HUES64 (cell line): ENCODE measurements at regions not wholly inside any gene's neighbourhood (a gene's known extent, or its start where the extent isn't known, plus 50 kb on each side); places are given as distances from the start of the nearest gene placed in this dataset.

ENCODE experiments used
- H3K27ac ChIP-seq: 2 replicates; pipeline ENCODE4 v1.7.0; 2013; ENCODE audit warnings: low read depth, low read length, inconsistent platforms
- H3K27me3 ChIP-seq: 2 replicates; pipeline ENCODE4 v1.6.1; 2013; ENCODE audit warnings: mild to moderate bottlenecking, low read length; ENCODE audit not compliant: insufficient read depth
- H3K36me3 ChIP-seq: 2 replicates; pipeline ENCODE4 v1.6.1; 2013; ENCODE audit warnings: mild to moderate bottlenecking, low read length; ENCODE audit not compliant: insufficient read depth
- H3K4me1 ChIP-seq: 2 replicates; pipeline ENCODE4 v1.6.1; 2013; ENCODE audit warnings: mild to moderate bottlenecking, low read length, moderate library complexity; ENCODE audit not compliant: insufficient read depth
- H3K4me3 ChIP-seq: 2 replicates; pipeline ENCODE4 v1.5.1; 2013; ENCODE audit warnings: mild to moderate bottlenecking, low read length, moderate library complexity
- H3K9ac ChIP-seq: 2 replicates; pipeline ENCODE4 v1.6.1; 2013; ENCODE audit warnings: mild to moderate bottlenecking, low read depth, low read length
- H3K9me3 ChIP-seq: 2 replicates; pipeline ENCODE4 v1.6.1; 2013; ENCODE audit warnings: low read depth, low read length; ENCODE audit not compliant: insufficient read depth
- WGBS: fragments of 150-250, 120-280 bp; methylation state at CpG from one replicate; pipeline ENCODE4 v1.1.7; 2013; ENCODE audit warnings: missing lambda C conversion rate; 5-methylcytosine and 5-hydroxymethylcytosine counted together

DNA sequence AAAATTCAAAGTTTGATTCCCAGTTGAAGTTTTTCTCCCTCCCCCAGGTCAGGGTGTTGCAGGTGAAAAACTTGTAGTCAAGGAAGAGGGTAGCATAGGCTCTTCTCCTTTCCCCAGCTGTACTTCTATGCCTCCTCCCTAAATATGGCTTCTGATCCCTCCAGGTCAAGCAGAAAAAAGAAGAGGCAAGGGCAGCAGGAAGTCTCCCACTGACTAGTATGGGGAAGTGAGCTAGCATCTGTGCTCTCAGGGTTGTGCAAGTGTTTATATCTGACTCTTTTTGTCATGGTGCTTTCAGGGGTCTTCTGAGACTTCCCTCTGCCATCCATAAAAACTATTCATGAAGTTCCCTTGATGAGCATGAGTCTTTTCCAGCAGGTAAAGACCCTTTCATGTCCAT is 76.0 kb downstream of the ATPSCKMT start:
- Histone ChIP-seq H3K9ac (no peak overlapping the region), H3K9me3 (no peaks in the 10 kb centered on the region), H3K4me1 (no peaks in the 10 kb centered on the region), H3K36me3 (no peaks in the 10 kb centered on the region), H3K4me3 (no peak overlapping the region), H3K27me3 (no peaks in the 10 kb centered on the region), H3K27ac (no peak overlapping the region)

DNA sequence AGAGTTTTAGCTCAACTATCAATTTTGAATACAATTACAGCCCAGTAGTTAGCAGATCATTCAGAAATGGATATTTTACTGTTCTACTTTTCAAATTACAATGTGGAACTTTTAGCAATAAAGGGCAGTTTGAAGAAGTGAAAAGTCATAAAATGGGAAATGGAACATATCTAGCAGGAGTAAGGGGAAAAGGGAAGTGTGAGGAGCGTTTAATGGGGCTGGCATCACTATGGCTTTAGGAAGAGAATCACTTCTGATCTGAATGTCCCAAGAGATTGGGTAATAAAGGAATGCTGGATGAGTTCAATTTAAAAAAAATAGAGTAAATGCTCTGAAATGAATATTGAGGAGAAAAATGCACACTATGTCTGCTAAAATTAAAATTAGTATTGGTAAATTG is 77.4 kb downstream of the ATPSCKMT start:
- no peaks in the 10 kb centered on the region for H3K36me3 ChIP-seq

DNA sequence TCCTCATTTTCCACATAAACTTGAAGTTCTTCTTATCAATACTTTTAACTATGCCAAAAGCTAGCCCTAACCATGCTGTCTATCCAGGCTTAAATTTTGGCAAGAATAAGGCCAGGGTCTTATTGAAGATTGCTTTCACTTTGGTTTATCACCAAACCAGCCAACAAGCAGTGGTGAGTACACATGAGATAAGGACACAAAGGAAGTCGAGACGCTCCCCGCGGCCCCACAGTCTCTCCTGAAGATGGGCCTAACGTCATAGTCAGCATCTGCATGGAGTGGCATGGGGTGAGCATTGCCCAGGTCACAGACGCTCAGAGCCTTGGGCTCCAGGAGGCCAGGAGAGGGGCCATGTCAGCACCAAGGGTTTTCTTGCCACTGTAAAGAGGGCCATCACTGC is 80.3 kb downstream of the ATPSCKMT start:
- Histone ChIP-seq H3K27me3 (no peaks in the 10 kb centered on the region), H3K9ac (no peak overlapping the region), H3K27ac (no peak overlapping the region), H3K36me3 (no peaks in the 10 kb centered on the region), H3K4me3 (no peak overlapping the region), H3K9me3 (no peaks in the 10 kb centered on the region), H3K4me1 (no peaks in the 10 kb centered on the region)
- WGBS: 90% methylated on average over 6 of the region's 6 CpGs

More for the DNA sequence above, 77.4 kb downstream of the ATPSCKMT start:
- Histone ChIP-seq H3K9me3 (no peaks in the 10 kb centered on the region), H3K4me1 (no peaks in the 10 kb centered on the region), H3K27ac (no peak overlapping the region), H3K27me3 (no peaks in the 10 kb centered on the region), H3K9ac (no peak overlapping the region), H3K4me3 (no peak overlapping the region)
- 90% methylated on average over 1 of the region's 1 CpG for WGBS

DNA sequence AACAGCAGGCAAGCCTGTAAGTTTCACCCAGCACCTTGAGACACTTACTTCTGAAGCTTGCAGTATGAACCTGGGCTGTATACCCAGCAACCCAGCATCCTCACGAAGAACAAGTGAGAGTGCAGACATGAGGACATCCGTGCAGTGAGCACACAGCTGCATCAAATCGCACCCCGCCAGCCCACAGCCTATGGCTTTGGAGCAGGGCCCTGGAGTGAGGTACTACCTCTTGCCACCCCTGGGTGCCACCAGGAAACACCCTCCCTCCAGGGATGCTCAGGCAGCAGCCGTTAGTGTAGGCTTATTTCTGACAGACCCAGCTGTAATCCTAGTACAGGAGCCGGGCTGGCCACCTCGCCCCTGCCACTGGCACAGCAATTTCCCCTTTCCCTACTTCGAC is 81.4 kb downstream of the ATPSCKMT start:
- Histone ChIP-seq H3K4me1 (no peaks in the 10 kb centered on the region), H3K36me3 (no peaks in the 10 kb centered on the region), H3K4me3 (no peak overlapping the region), H3K9me3 (no peaks in the 10 kb centered on the region), H3K27me3 (no peaks in the 10 kb centered on the region), H3K9ac (no peak overlapping the region), H3K27ac (no peak overlapping the region)
- 94% methylated on average over 8 of the region's 8 CpGs for WGBS

DNA sequence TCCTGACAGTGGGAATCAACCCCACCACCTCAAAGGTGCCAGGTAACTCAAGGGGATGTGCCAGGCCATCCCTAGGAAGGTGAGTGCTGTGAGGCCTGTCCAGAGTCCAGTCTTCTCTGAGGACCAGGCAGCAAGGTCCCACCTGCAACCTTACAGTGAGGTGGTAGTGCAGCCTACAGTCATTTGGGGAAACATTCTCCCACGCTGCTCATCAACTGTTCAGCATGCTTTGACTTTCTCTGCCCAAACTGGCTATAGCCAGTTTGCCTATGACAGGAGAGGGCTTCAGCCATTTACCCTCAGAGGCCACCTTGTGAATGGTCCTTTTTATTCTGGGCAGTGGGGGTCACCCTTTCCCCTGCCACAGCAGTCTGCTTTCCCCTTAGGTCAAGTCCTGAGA is 81.9 kb downstream of the ATPSCKMT start:
- 86% methylated on average over 1 of the region's 1 CpG for WGBS
- H3K27ac ChIP-seq: no peak overlapping the region
- H3K36me3 ChIP-seq: no peaks in the 10 kb centered on the region
- no peaks in the 10 kb centered on the region for H3K9me3 ChIP-seq
- no peaks in the 10 kb centered on the region for H3K4me1 ChIP-seq
- H3K27me3 ChIP-seq: no peaks in the 10 kb centered on the region
- no peak overlapping the region for H3K4me3 ChIP-seq
- no peak overlapping the region for H3K9ac ChIP-seq

DNA sequence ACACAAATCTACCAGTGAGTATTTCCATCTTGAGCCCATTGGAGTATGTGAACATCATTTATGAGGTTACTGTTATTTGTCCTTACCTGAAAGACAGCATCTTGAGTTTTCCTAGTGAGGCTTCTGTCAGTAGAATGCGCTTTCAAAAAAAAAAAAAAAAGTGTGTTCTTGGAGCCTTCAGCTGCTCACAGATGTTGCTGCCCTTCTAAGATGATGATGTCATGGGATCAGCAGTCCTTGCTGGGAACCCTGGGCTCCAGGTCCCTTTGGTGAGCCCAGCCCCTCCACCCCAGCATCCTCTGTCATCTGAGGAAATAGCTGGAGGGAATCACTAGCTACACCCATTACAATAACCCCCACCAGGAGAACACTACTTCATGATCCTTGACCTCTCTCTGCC is 83.3 kb downstream of the ATPSCKMT start:
- no peak overlapping the region for H3K27ac ChIP-seq
- peaks cover 11% of the 10 kb centered on the region for H3K4me1 ChIP-seq
- H3K36me3 ChIP-seq: no peaks in the 10 kb centered on the region
- 100% methylated on average over 1 of the region's 1 CpG for WGBS
- H3K9ac ChIP-seq: no peak overlapping the region
- no peak overlapping the region for H3K4me3 ChIP-seq
- H3K27me3 ChIP-seq: no peaks in the 10 kb centered on the region
- no peaks in the 10 kb centered on the region for H3K9me3 ChIP-seq

DNA sequence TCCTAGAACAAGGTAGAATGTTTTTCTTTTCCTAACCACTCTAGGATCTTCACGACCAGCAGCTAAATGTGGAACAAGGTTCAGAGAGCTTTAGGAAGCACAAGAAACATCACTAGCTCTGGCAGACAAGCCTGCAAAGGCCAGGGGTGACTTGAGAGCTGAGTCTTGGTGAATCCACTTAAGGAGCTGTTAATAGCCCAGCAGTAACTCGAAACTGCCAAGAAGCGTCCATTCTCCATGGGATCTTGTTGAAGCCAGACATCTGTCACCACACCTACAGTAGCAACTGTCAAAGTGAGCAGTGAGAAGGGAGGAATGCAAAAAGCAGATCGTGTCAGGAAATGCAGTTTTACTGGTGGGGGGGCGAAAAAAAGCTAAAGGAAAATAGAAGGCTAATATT is 87.2 kb downstream of the ATPSCKMT start:
- no peaks in the 10 kb centered on the region for H3K27me3 ChIP-seq
- H3K4me3 ChIP-seq: no peak overlapping the region
- 66% methylated on average over 5 of the region's 5 CpGs for whole genome bisulfite sequencing
- H3K9ac ChIP-seq: no peak overlapping the region
- H3K4me1 ChIP-seq: peaks cover 37% of the 10 kb centered on the region
- no peak overlapping the region for H3K27ac ChIP-seq
- no peaks in the 10 kb centered on the region for H3K36me3 ChIP-seq
- H3K9me3 ChIP-seq: no peaks in the 10 kb centered on the region

DNA sequence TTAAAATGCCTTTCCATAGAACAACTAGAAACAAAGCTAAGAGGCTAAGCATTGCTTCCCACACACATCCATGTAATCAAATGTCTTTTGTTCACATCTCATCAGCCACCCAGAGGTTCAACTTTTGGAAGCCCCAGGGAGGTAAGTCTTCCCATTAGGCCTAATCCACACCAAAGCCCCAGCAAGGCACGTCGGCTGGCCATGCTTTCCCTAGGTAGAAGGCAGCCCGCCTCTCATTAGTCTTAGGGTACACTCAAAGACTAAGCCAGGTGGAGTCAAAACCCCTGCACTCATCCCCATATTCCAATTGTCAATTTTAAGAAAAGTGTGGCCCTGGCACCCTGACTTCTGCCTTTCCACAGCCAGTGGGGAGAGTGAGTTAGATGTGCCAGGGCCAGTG is 87.9 kb downstream of the ATPSCKMT start:
- Histone ChIP-seq H3K4me1 (peaks cover 42% of the 10 kb centered on the region), H3K9ac (no peak overlapping the region), H3K27me3 (no peaks in the 10 kb centered on the region), H3K36me3 (no peaks in the 10 kb centered on the region), H3K9me3 (no peaks in the 10 kb centered on the region), H3K4me3 (no peak overlapping the region), H3K27ac (no peak overlapping the region)
- 50% methylated on average over 3 of the region's 3 CpGs for WGBS

DNA sequence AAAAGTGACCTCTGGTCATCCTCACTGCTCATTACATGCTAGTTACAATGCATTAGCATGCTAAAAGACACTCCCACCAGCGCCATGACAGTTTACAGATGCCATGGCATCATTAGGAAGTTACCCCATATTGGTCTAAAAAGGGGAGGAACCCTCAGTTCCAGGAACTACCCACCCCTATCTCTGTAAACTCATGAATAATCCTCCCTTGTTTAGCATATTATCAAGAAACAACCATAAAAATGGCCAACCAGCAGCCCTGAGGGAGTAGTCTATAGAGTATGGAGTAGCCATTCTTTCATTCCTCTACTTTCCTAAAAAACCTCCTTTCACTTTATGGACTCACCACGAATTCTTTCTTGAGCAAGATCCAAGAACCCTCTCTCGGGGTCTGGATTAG is 89.4 kb downstream of the ATPSCKMT start:
- Histone ChIP-seq H3K9me3 (no peaks in the 10 kb centered on the region), H3K27me3 (no peaks in the 10 kb centered on the region), H3K36me3 (no peaks in the 10 kb centered on the region), H3K4me3 (no peak overlapping the region), H3K27ac (no peak overlapping the region), H3K9ac (no peak overlapping the region), H3K4me1 (peaks cover 48% of the 10 kb centered on the region)
- 91% methylated on average over 3 of the region's 3 CpGs for WGBS

DNA sequence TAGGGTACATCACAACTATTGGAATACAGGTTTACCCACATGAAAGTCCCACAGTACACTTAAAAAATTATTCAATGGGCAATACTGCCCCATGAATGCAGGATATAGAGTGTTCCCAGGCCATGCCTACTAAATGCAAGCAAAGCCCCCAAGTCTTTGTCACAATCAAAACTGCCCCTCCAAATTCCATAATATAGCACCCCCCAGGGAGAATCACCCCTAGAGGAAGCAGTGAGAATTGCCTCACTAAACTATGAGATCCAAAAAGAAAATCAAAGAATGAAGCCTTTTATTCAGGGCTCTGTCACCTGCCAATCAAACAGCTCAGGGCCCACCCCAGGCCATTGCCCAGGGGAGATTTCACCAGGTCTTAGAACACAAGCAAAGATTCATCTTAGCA is 90.8 kb downstream of the ATPSCKMT start:
- no peaks in the 10 kb centered on the region for H3K9me3 ChIP-seq
- no peak overlapping the region for H3K27ac ChIP-seq
- no peaks in the 10 kb centered on the region for H3K36me3 ChIP-seq

DNA sequence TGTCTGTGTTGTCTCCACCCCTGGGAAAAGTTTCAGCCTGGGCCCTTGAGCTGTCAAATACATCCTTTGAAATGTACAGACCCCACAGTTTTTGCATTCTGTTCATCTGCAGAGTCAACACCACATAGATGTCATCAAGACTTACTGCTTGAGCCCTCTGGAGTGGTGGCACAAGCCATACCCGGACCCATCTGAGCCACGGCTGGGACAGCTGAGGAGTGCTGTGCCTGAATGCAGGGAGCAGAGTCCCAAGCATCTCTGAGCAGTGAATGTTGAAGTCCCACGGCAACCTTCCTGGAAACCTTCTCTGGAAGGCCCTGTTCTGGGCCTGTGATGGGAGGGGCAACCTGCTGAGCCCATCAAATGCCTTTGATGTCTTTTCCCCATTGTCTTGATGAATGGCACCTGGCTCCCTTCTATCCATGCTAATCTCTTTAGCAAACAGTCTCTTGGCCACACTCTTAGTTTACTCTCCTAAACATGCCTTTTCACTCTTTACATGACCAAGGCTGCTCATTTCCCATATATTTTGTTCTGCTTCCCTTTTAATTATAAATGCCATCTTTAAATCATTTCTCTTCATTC is 92.5 kb downstream of the ATPSCKMT start:
- Histone ChIP-seq H3K36me3 (no peaks in the 10 kb centered on the region), H3K4me3 (no peak overlapping the region), H3K9ac (no peak overlapping the region), H3K27me3 (no peaks in the 10 kb centered on the region), H3K9me3 (no peaks in the 10 kb centered on the region), H3K4me1 (peaks cover 44% of the 10 kb centered on the region), H3K27ac (peak overlapping the region; percentile 21; the same call in 1 of the 2 replicates)
- 47% methylated on average over 3 of the region's 3 CpGs for WGBS

More for the DNA sequence above, 90.8 kb downstream of the ATPSCKMT start:
- Histone ChIP-seq H3K27me3 (no peaks in the 10 kb centered on the region), H3K4me1 (peaks cover 48% of the 10 kb centered on the region), H3K4me3 (no peak overlapping the region), H3K9ac (no peak overlapping the region)
